ENCODE measurements at regions not wholly inside any gene's neighbourhood (a gene's known extent, or its start where the extent isn't known, plus 50 kb on each side); places are given as distances from the start of the nearest gene placed in this dataset.
"Not testable (repeated sequence)": the region's sequence is repeated elsewhere in the genome, so short reads cannot be mapped to it uniquely, and the experiment has no call there.

DNA sequence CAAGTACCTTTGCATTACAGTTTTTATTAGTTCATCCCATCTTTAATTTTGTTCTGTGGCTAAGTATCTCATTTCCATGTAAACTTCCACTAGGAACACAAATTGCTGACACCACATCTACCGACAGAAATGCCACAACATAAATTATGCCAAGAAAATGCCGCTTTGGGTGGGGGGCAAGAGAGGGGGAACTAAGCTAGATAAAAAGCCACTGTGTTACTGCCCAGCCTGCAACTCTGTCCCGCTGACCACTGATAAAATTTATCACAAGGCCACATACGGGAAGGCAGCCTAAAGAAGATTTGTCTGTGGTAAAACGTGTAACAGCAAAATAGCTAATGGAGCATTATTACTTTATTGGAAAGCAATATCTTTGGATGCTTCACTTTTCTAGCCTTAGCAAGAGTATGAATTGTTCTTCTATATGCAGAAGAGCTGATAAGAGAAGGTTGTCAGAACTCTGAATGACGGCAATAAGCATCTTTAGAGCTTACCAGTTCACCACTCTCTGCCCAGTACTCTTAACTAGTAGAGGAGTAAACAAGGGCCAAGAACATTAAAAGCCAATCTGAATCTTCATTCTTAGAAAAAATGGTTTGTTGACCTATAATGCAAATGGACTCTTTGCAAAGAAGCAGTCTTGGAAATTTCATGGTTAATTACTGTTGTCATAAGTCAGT, 172.2 kb upstream of the MEF2C start:
- H3K27ac Mint-ChIP-seq, result no peak overlapping the region
- CTCF ChIA-PET, result no interaction called here
- POLR2A ChIA-PET, result no interaction called here
- intact Hi-C loops (cut with micrococcal nuclease), result no loop called here
- no peaks in the 10 kb centered on the region for H3K4me1 Mint-ChIP-seq (ENCODE audit: low read depth)
- no peak for DNase-seq
- peaks cover 3% of the 10 kb centered on the region for H3K36me3 Mint-ChIP-seq
- H3K27me3 Mint-ChIP-seq, result no peaks in the 10 kb centered on the region
- peaks cover 14% of the 10 kb centered on the region for H3K9me3 Mint-ChIP-seq
- no peak overlapping the region for H3K4me3 Mint-ChIP-seq

DNA sequence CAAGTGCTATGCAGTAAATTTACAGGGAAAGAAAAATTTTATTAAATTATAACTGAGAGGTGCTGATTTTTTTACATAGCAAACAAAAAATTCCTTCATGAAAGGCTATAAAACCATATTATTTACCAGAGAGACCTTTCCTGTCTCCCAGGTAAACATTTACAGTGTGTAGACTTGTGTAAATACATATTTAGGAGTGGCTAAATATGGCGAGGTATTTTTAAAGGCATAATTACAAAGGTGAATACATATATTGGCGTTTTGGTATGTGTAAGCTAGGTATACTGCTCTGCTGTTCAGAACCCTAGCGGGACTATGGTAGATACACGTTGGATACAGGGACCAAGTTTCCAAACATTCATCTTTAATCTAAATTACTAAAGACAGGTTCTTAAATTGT, 170.6 kb upstream of the MEF2C start:
- H3K4me1 Mint-ChIP-seq (ENCODE audit: low read depth), result no peaks in the 10 kb centered on the region
- intact Hi-C loops (cut with micrococcal nuclease), result no loop called here
- CTCF ChIA-PET, result no interaction called here

DNA sequence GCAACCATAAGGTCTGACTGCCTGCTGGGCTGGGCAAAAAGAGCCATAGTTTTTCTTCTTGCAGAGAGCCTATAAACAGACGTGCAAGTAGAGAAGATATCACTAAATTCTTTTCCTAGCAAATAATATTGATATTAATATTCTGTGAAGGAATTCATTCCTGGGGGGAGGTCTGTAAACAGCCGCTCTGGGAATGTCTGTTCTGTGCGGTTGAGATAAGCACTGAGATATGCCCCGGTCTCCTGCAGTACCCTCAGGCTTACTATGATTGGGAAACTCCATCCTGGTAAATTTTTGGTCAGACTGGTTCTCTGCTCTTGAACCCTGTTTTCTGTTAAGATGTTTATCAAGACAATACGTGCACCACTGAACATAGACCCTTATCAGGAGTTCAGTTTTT, 167.1 kb upstream of the MEF2C start:
- DNase-seq; H3K27me3 Mint-ChIP-seq; H3K4me3 Mint-ChIP-seq; POLR2A ChIA-PET; CTCF ChIA-PET; H3K36me3 Mint-ChIP-seq; intact Hi-C loops (cut with micrococcal nuclease); H3K27ac Mint-ChIP-seq; H3K4me1 Mint-ChIP-seq (ENCODE audit: low read depth): not testable (repeated sequence)
- peaks cover 17% of the 10 kb centered on the region for H3K9me3 Mint-ChIP-seq

More for the DNA sequence above, 170.6 kb upstream of the MEF2C start:
- H3K27ac Mint-ChIP-seq, result no peak overlapping the region
- H3K27me3 Mint-ChIP-seq, result no peaks in the 10 kb centered on the region
- no peak for DNase-seq
- no peak overlapping the region for H3K4me3 Mint-ChIP-seq
- H3K36me3 Mint-ChIP-seq, result peaks cover 3% of the 10 kb centered on the region
- peaks cover 17% of the 10 kb centered on the region for H3K9me3 Mint-ChIP-seq
- POLR2A ChIA-PET, result no interaction called here

DNA sequence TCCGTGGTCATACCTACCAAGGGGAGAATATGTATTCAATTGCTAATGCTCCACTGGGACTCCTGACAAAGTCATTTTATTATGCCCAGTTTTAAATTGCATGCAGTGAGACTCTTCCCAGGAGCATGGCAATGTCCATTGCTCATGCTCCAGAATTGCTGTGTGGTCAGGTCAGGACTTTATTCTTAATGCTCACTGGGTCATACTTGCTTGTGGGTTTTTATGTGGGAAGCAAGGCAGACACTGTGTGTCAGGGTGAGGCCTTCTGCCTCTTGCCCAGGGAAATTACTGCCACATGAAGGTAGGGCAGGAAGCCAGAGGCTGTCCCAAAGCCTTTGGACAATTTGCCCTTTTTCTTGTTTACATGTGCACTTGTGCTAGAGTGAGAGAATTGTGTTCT, 164.6 kb upstream of the MEF2C start:
- H3K27ac Mint-ChIP-seq, result no peak overlapping the region
- peaks cover 17% of the 10 kb centered on the region for H3K9me3 Mint-ChIP-seq
- ChIA-PET CTCF (no interaction called here), POLR2A (no interaction called here)
- no peak for DNase-seq
- H3K27me3 Mint-ChIP-seq, result peaks cover 3% of the 10 kb centered on the region
- H3K4me1 Mint-ChIP-seq (ENCODE audit: low read depth), result no peaks in the 10 kb centered on the region
- H3K36me3 Mint-ChIP-seq, result peaks cover 3% of the 10 kb centered on the region
- H3K4me3 Mint-ChIP-seq, result no peak overlapping the region
- intact Hi-C loops (cut with micrococcal nuclease), result no loop called here

DNA sequence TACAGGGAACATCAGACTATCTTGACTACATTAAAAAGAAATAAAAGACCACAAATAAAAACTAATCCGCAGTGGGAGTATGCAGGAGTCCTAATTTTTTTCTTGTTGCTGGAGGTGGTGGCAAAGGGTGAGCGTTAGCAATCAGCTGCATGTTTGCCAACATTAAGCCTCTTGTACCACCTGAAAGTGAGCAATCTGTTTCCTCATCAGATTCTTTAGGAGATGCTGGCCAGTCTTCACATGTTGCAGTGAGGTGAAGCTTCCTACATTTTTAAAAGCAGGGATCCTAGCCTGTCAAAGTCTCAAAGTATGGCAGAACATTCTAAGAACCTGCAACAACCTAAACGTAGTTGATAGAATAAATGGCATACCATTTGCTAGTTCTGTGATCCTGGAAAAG, 162.2 kb upstream of the MEF2C start:
- Mint-ChIP-seq H3K27ac (no peak overlapping the region), H3K4me1 (ENCODE audit: low read depth) (no peaks in the 10 kb centered on the region), H3K4me3 (no peak overlapping the region), H3K36me3 (no peaks in the 10 kb centered on the region), H3K9me3 (peaks cover 4% of the 10 kb centered on the region), H3K27me3 (peaks cover 3% of the 10 kb centered on the region)
- POLR2A ChIA-PET, result no interaction called here
- intact Hi-C loops (cut with micrococcal nuclease), result no loop called here
- CTCF ChIA-PET, result no interaction called here
- no peak for DNase-seq

DNA sequence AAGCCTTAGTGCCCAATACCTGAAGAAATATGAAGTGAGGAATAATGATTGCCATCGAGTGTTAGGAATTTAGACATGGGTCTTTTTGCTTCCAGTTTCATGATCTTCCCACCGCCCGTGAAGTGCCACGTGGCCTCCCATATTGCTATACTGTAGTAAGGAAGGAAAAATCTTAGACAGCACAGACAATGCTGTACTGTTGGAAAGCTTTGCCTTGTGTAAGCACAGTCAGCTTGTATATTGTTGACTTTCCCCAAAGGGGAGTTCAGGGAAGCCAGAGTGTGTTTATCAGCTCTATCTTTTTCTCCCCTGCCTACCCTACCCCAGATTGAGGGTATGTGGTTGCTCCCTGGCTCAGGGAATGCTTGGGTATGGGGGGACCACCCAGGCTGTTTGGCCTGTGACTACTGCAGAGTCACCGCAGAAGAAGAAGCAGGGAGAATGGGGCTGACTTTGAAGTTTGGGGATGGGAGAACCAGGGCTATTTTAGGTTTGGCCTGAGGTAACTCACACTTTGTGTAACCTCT, 161.8 kb upstream of the MEF2C start:
- DNase-seq, result no peak
- no peak overlapping the region for H3K4me3 Mint-ChIP-seq
- POLR2A ChIA-PET, result no interaction called here
- intact Hi-C loops (cut with micrococcal nuclease), result no loop called here
- H3K9me3 Mint-ChIP-seq, result peaks cover 2% of the 10 kb centered on the region
- H3K36me3 Mint-ChIP-seq, result no peaks in the 10 kb centered on the region
- peaks cover 3% of the 10 kb centered on the region for H3K27me3 Mint-ChIP-seq
- H3K4me1 Mint-ChIP-seq (ENCODE audit: low read depth), result no peaks in the 10 kb centered on the region
- H3K27ac Mint-ChIP-seq, result no peak overlapping the region
- CTCF ChIA-PET, result no interaction called here

DNA sequence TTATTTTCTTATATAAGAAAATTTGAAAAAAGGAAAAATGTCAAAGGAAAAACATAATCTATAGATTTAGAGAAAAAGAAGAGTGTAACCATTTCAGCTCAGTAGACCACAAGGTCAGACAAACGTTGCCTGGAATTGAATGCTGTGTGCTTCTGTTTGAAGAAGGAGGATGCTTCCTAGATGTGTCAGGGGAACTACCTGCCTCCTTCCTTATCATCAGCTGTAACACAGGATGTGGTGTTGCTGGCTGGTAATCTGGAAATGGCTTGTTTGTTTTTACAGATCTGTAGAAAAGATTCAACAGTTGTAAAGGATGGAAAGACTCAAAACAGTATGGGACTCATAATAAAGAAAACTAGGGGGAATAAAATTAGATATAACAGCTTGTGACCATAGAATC, 160.7 kb upstream of the MEF2C start:
- Mint-ChIP-seq H3K9me3 (no peaks in the 10 kb centered on the region), H3K4me1 (ENCODE audit: low read depth) (no peaks in the 10 kb centered on the region), H3K36me3 (no peaks in the 10 kb centered on the region), H3K27me3 (peaks cover 3% of the 10 kb centered on the region), H3K4me3 (no peak overlapping the region), H3K27ac (no peak overlapping the region)
- no peak for DNase-seq
- intact Hi-C loops (cut with micrococcal nuclease), result no loop called here
- ChIA-PET POLR2A (no interaction called here), CTCF (no interaction called here)

DNA sequence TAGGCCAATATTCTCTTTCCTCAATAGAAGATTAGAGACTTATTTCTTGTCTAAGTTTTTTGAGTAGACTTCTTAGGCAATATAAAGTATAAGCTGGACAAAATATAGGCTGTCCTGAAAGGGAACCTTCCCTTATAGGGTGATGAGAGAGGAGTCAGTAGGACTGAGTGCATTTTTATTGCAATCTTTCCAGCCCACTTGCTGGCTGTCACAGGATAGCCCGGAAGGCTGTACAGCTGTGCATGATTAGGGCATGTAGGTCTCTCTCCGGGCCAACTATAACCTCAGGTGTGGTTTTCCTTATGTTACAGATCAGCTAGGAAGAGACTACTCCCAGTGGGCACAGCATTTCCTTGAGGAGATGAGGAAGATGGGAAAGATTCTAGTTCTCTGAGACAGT, 159.8 kb upstream of the MEF2C start:
- ChIA-PET POLR2A (no interaction called here), CTCF (no interaction called here)
- no peaks in the 10 kb centered on the region for H3K36me3 Mint-ChIP-seq
- no peaks in the 10 kb centered on the region for H3K9me3 Mint-ChIP-seq
- intact Hi-C loops (cut with micrococcal nuclease), result no loop called here
- H3K27me3 Mint-ChIP-seq, result peaks cover 3% of the 10 kb centered on the region
- no peak overlapping the region for H3K27ac Mint-ChIP-seq
- H3K4me1 Mint-ChIP-seq (ENCODE audit: low read depth), result no peaks in the 10 kb centered on the region
- DNase-seq, result no peak
- H3K4me3 Mint-ChIP-seq, result no peak overlapping the region

DNA sequence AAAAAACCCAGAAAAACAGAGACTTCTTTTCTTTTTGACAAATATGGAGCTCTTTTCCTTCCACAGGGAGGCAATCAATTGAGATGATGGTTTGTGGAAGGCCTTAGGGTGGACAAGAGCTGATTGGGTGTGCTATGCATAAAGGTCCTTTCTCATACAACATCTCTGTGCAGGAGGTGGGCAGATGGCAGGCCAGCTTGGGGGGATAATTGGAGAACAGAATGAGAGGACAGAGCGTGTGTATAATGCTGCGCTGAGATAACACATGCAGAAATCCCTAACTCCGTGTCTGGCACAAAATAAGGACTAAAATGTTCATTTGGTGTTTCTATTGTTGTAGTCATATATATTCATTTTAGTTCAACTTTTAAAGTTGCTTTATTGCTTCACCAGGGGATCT, 159.0 kb upstream of the MEF2C start:
- no peak overlapping the region for H3K27ac Mint-ChIP-seq
- no peaks in the 10 kb centered on the region for H3K4me1 Mint-ChIP-seq (ENCODE audit: low read depth)
- intact Hi-C loops (cut with micrococcal nuclease), result no loop called here
- no peaks in the 10 kb centered on the region for H3K9me3 Mint-ChIP-seq
- no peak for DNase-seq
- ChIA-PET CTCF (no interaction called here), POLR2A (no interaction called here)
- no peak overlapping the region for H3K4me3 Mint-ChIP-seq
- H3K27me3 Mint-ChIP-seq, result peaks cover 3% of the 10 kb centered on the region
- H3K36me3 Mint-ChIP-seq, result no peaks in the 10 kb centered on the region

DNA sequence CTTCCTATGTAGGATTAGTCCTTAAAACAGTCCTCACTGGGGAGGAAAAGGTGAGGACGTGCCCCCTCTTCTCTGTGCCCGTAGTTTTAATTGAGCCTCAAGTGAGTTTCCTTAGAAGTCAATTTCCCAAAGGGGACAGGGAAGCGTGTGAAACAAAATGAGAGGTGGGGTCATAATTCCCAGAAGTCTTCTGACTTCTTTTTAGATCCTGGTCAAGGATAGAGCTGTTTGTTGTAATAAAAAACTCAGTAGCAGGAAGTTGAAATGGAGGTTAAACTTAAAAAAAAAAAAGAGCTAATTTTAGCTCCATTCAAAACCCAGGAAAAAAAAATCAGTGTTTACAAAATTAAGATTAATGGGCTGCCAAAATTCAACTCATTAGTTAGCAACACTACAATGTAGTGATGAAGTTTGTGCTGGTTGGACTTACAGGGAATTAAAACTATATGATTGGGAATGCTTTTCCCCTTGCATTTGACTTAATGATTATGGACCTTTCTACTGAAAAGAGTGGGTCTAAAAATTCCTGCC, 158.3 kb upstream of the MEF2C start:
- intact Hi-C loops (cut with micrococcal nuclease), result no loop called here
- H3K27me3 Mint-ChIP-seq, result peaks cover 3% of the 10 kb centered on the region
- POLR2A ChIA-PET, result no interaction called here
- no peak overlapping the region for H3K27ac Mint-ChIP-seq
- no peak overlapping the region for H3K4me3 Mint-ChIP-seq
- H3K4me1 Mint-ChIP-seq (ENCODE audit: low read depth), result no peaks in the 10 kb centered on the region
- CTCF ChIA-PET, result no interaction called here
- H3K36me3 Mint-ChIP-seq, result no peaks in the 10 kb centered on the region
- no peaks in the 10 kb centered on the region for H3K9me3 Mint-ChIP-seq
- no peak for DNase-seq

DNA sequence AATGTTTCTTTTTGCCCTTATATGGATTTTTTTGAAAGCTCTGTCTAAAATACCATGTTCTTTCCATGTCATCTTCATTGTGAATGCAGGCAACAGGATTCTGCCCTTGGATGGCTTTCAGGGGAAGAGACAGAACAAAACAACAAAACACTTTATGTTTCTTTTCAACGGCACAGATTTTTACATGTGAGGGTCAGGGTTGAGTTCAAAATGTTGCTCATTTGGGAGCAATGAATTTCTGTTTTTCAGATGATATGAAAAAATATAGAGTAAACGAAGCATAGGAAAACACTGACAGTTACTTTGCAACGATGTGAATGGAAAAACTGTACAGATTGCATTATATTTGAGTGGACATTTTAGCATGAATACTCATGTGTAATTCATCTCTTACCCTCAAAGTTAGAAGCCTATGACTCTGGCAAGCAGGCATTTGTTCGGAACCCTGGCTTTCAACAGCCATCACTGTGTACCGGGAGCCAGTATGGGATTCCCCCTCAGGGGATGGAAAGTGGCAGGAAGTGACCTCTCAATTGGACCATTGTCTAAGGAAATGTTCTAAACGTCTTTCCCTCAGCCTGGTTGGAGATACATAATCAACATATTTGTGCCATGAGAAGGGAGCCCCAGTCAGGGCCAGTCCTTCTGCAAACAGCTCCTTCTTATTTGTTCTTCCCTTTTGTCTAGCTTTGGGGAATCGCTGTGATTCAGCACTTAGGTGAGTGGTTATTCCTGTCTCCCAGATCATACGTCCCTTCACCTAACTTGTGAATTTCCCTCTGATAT, 153.9 kb upstream of the MEF2C start:
- Mint-ChIP-seq H3K9me3 (no peaks in the 10 kb centered on the region), H3K36me3 (no peaks in the 10 kb centered on the region), H3K27ac (no peak overlapping the region), H3K4me3 (no peak overlapping the region), H3K4me1 (ENCODE audit: low read depth) (no peaks in the 10 kb centered on the region), H3K27me3 (no peaks in the 10 kb centered on the region)
- ChIA-PET CTCF (no interaction called here), POLR2A (no interaction called here)
- no peak for DNase-seq
- intact Hi-C loops (cut with micrococcal nuclease), result no loop called here

DNA sequence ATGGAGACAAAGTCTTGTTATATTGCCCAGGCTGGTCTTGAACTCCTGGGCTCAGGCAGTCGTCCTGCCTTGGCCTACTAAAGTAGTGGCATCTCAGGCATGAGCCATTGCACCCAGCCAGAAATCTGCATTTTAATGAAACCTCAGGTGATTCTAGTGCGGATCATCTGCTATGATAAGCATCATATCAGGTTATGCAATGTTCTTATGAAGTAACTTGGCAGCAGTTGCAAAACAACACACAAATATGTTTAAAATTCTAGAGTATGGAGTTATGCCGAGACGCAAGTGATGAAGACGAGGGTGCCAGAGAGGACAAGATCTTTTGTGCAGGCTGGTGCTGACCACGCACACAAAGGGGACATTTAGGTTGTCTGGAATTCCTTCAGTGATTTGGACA, 153.2 kb upstream of the MEF2C start:
- Mint-ChIP-seq H3K4me1 (ENCODE audit: low read depth) (no peaks in the 10 kb centered on the region), H3K9me3 (no peaks in the 10 kb centered on the region), H3K27me3 (no peaks in the 10 kb centered on the region), H3K4me3 (no peak overlapping the region), H3K36me3 (no peaks in the 10 kb centered on the region), H3K27ac (no peak overlapping the region)
- intact Hi-C loops (cut with micrococcal nuclease), result no loop called here
- ChIA-PET CTCF (no interaction called here), POLR2A (no interaction called here)
- DNase-seq, result no peak

DNA sequence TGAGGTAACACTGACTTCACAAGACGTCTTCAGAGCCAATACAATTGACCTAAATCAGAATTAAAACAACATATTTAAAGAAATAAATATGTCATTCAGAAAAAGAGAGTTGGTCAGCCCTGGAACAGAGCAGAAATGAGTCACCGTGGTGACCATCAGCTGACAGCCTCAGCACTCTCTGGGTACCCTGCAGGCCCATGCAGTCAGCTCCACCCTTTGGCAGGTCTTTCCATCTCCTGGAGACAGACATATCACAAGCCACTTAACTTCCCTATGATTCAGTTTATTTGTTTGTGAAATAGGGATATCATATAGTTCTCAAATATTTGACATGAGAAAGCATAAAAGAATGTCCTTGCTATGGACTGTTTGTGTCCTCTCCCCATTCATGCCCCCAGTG, 151.6 kb upstream of the MEF2C start:
- no peaks in the 10 kb centered on the region for H3K4me1 Mint-ChIP-seq (ENCODE audit: low read depth)
- no peaks in the 10 kb centered on the region for H3K36me3 Mint-ChIP-seq
- no peak overlapping the region for H3K4me3 Mint-ChIP-seq
- no peaks in the 10 kb centered on the region for H3K27me3 Mint-ChIP-seq
- H3K9me3 Mint-ChIP-seq, result no peaks in the 10 kb centered on the region
- CTCF ChIA-PET, result no interaction called here
- intact Hi-C loops (cut with micrococcal nuclease), result no loop called here
- H3K27ac Mint-ChIP-seq, result no peak overlapping the region
- POLR2A ChIA-PET, result no interaction called here
- no peak for DNase-seq
